ENCODE measurements at regions not wholly inside any gene's neighbourhood (a gene's known extent, or its start where the extent isn't known, plus 50 kb on each side); places are given as distances from the start of the nearest gene placed in this dataset.

DNA sequence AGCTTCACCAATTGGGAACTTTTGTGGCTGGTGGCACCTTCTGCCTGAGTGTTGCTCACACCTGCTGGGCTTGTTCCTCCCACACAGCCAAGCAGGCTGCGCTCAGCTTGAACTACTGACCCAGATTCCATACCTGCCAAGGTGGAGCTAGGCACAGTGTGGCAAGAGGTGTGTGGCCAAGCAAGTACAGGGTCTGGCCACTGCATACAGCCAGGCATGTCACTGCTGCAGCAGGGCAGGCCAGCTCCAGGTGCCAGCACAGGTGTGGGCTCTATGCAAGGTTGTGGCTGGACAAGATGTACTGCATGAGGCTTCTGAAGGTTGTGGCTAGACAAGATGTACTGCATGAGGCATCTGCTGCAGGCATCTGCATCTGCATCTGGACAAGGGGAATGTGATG lies 1254.8 kb downstream of the AMY1C start:
- BruUV-seq (replicated peaks) = no TSS peak
- Histone ChIP-seq H3K4me1 (ENCODE audit: control insufficient read depth, insufficient read depth, low read length) (no peaks in the 10 kb centered on the region), H4K20me1 (ENCODE audit: control insufficient read depth, insufficient read depth) (no peaks in the 10 kb centered on the region), H3K27ac (ENCODE audit: control insufficient read depth, insufficient read depth) (no peak overlapping the region), H3K9ac (ENCODE audit: control insufficient read depth, insufficient read depth, low read length) (no peak overlapping the region), H3K4me2 (ENCODE audit: control insufficient read depth, insufficient read depth) (no peak overlapping the region), H3K27me3 (replicated peaks in 1 of 2; ENCODE audit: control insufficient read depth in 2 of 2, insufficient read depth in 2 of 2, low read length in 1 of 2) (no peaks in the 10 kb centered on the region), H3K79me2 (ENCODE audit: control insufficient read depth, insufficient read depth, low read length) (no peaks in the 10 kb centered on the region), H3K4me3 (no peak overlapping the region), H3K36me3 (ENCODE audit: control insufficient read depth in 2 of 2, insufficient read depth in 2 of 2, low read length in 1 of 2) (no peaks in the 10 kb centered on the region), H3K9me3 (replicated peaks; ENCODE audit: control insufficient read depth, insufficient read depth, low read length) (no peaks in the 10 kb centered on the region; the same call in 2 of the 3 replicates), H2AFZ (ENCODE audit: control insufficient read depth, low read depth, low read length) (no peak overlapping the region)
- DNase-seq (ENCODE audit: low read depth, low spot score) = no peak
- ChIA-PET CTCF (interaction anchor here (1.1 kb wide), 1 partner anchor 264 kb away, joined by 3 read pairs; no protein-coding TSS in a partner anchor), SMC1A (ENCODE audit: uncharacterized antibody, unreplicated experiment) (interaction anchor here (1.0 to 1.6 kb wide), 2 partner anchors 9 to 18 kb away, joined by 4 to 5 read pairs; no protein-coding TSS in a partner anchor), RAD21 (ENCODE audit: unreplicated experiment) (no interaction called here), POLR2A (no interaction called here)
- ATAC-seq = no peak
- intact Hi-C loops (cut with micrococcal nuclease; ENCODE audit: unreplicated experiment) (no loop called here), in situ Hi-C loops (cut with MboI) (no loop called here)
- no peak for TF ChIP-seq RBBP5 (conservative IDR thresholded peaks at IDR 0.05)
- no peak for TF ChIP-seq MXI1 (IDR thresholded peaks at IDR 0.05; ENCODE audit: low read depth, low read length)
- no peak for FAIRE-seq
- WGBS (ENCODE audit: insufficient coverage, insufficient replicate concordance, low lambda C conversion rate, missing lambda C conversion rate) = 0% methylated on average over 1 of the region's 1 CpG

- intact Hi-C loops (cut with micrococcal nuclease; ENCODE audit: unreplicated experiment) (no loop called here), in situ Hi-C loops (cut with MboI) (no loop called here)
- Histone ChIP-seq H4K20me1 (ENCODE audit: control insufficient read depth, insufficient read depth) (no peaks in the 10 kb centered on the region), H3K27ac (ENCODE audit: control insufficient read depth, insufficient read depth) (no peak overlapping the region), H3K9ac (ENCODE audit: control insufficient read depth, insufficient read depth, low read length) (no peak overlapping the region), H3K27me3 (replicated peaks in 1 of 2; ENCODE audit: control insufficient read depth in 2 of 2, insufficient read depth in 2 of 2, low read length in 1 of 2) (no peaks in the 10 kb centered on the region), H3K79me2 (ENCODE audit: control insufficient read depth, insufficient read depth, low read length) (no peaks in the 10 kb centered on the region), H3K4me2 (ENCODE audit: control insufficient read depth, insufficient read depth) (no peak overlapping the region), H3K9me3 (replicated peaks; ENCODE audit: control insufficient read depth, insufficient read depth, low read length) (no peaks in the 10 kb centered on the region; the same call in 2 of the 3 replicates), H3K36me3 (ENCODE audit: control insufficient read depth in 2 of 2, insufficient read depth in 2 of 2, low read length in 1 of 2) (no peaks in the 10 kb centered on the region), H2AFZ (ENCODE audit: control insufficient read depth, low read depth, low read length) (no peak overlapping the region), H3K4me3 (no peak overlapping the region), H3K4me1 (ENCODE audit: control insufficient read depth, insufficient read depth, low read length) (no peaks in the 10 kb centered on the region)
- ChIA-PET POLR2A (no interaction called here), SMC1A (ENCODE audit: uncharacterized antibody, unreplicated experiment) (interaction anchor here (0.6 to 1.0 kb wide), 2 partner anchors 8 to 18 kb away, joined by 3 to 4 read pairs; no protein-coding TSS in a partner anchor), CTCF (no interaction called here), RAD21 (ENCODE audit: unreplicated experiment) (no interaction called here)
- BruUV-seq (replicated peaks) = no TSS peak
- DNase-seq (ENCODE audit: low read depth, low spot score) (no peak), FAIRE-seq (no peak), ATAC-seq (no peak)
- 10% methylated on average over 7 of the region's 7 CpGs for WGBS (ENCODE audit: insufficient coverage, insufficient replicate concordance, low lambda C conversion rate, missing lambda C conversion rate)
- TF ChIP-seq, protein P1, sequence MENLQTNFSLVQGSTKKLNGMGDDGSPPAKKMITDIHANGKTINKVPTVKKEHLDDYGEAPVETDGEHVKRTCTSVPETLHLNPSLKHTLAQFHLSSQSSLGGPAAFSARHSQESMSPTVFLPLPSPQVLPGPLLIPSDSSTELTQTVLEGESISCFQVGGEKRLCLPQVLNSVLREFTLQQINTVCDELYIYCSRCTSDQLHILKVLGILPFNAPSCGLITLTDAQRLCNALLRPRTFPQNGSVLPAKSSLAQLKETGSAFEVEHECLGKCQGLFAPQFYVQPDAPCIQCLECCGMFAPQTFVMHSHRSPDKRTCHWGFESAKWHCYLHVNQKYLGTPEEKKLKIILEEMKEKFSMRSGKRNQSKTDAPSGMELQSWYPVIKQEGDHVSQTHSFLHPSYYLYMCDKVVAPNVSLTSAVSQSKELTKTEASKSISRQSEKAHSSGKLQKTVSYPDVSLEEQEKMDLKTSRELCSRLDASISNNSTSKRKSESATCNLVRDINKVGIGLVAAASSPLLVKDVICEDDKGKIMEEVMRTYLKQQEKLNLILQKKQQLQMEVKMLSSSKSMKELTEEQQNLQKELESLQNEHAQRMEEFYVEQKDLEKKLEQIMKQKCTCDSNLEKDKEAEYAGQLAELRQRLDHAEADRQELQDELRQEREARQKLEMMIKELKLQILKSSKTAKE (IDR thresholded peaks at IDR 0.05; ENCODE audit: low read depth, poor library complexity, severe bottlenecking) = no peak
- TF ChIP-seq CUX1 (IDR thresholded peaks at IDR 0.05; ENCODE audit: insufficient replicate concordance, low read depth, low read length) (no peak), YBX1 (IDR thresholded peaks at IDR 0.05) (no peak), NFIC (IDR thresholded peaks at IDR 0.05; ENCODE audit: low read depth, low read length) (no peak), PML (IDR thresholded peaks at IDR 0.05; ENCODE audit: low read length) (no peak)
- TF ChIP-seq, protein P2, sequence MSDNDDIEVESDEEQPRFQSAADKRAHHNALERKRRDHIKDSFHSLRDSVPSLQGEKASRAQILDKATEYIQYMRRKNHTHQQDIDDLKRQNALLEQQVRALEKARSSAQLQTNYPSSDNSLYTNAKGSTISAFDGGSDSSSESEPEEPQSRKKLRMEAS (IDR thresholded peaks at IDR 0.05; ENCODE audit: low read depth, low read length) = no peak
Observed at GRCh38 chr1:105005594-105006195, 1256.0 kb downstream of the AMY1C start.

All from GM12878 (cell line).